Peyer's patch (tissue), 4 donors: ENCODE measurements at regions not wholly inside any gene's neighbourhood (a gene's known extent, or its start where the extent isn't known, plus 50 kb on each side); places are given as distances from the start of the nearest gene placed in this dataset.

Source experiments
- CTCF ChIP-seq, 6 experiments: fragments of 450-650 bp in 4 of 6; fragments of 200-600 bp in 2 of 6; sonication (generic) in 1 of 6; IDR thresholded peaks; one replicate each; pipeline ENCODE4 v1.5.1; 2017 to 2019; ENCODE audit warnings: antibody characterized with exemption in 6 of 6, mild to moderate bottlenecking in 3 of 6, moderate library complexity in 1 of 6
- POLR2A ChIP-seq, 2 donors: fragments of 450-650 bp; IDR thresholded peaks; one replicate each; pipeline ENCODE4 v1.5.1; 2017; ENCODE audit warnings: antibody characterized with exemption in 2 of 2, mild to moderate bottlenecking in 2 of 2, moderate library complexity in 2 of 2

- no peak for TF ChIP-seq CTCF (IDR thresholded peaks at IDR 0.05)
- TF ChIP-seq POLR2A (IDR thresholded peaks at IDR 0.05), result no peak
Measured at GRCh38 chr12:88642675-88643431, 62.6 kb upstream of the KITLG start.
